G401 (cell line): ENCODE measurements at regions not wholly inside any gene's neighbourhood (a gene's known extent, or its start where the extent isn't known, plus 50 kb on each side); places are given as distances from the start of the nearest gene placed in this dataset.

Experiments
- DNase-seq: peaks from one replicate; pipeline ENCODE4 v3.0.0-alpha.2; 2015; ENCODE audit warnings: low spot score
- in situ Hi-C: cut with HindIII; loops from 2 replicates; pipeline ENCODE4 v1.10.0; 2016; ENCODE audit warnings: low sequenced_read_pairs, mixed read lengths

DNA sequence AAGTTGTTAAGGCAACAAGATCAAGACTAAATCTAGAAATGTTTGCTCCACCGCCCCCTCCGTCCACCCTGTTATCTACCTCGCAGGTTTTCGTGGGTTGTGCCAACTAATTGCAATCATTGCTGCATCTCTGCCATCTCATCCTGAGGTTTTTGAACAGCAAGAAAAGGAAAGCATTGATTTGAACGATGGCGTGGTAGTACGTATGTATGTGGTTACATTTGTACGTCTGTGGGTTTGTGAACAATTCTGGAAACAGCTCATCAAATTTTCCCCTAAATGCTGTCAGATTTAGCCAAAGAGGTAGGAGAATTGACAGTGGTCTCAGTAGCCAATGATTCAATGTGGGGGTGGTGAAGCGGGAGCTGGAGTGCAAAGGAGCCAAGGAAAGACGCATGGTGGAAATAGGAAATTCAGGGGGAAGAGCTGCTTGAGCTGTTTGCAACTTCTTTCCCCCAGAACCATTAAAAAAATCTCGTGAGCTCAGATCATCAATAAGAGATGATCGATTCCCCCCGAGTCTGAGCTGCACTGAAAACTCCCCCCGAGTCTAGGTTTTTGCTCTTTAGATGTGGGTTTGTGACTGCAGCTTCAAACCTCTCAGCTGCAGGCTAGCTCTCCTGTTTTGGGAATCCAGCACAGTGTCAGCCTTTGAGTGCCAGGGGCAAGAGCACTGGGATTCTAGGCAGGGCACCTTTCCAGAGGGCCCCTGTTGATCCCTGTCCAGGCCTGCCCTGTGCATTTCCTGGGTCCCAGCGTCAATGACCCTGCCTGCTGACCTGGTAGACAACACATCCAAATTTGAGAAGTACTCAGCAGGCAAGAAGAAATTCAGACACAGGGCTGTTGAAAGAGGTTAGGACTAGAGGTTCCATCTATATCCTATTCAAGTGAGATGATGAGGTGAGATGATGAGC, 72.6 kb upstream of the LY86 start:
- no peak for DNase-seq
- in situ Hi-C loops: no loop called here

DNA sequence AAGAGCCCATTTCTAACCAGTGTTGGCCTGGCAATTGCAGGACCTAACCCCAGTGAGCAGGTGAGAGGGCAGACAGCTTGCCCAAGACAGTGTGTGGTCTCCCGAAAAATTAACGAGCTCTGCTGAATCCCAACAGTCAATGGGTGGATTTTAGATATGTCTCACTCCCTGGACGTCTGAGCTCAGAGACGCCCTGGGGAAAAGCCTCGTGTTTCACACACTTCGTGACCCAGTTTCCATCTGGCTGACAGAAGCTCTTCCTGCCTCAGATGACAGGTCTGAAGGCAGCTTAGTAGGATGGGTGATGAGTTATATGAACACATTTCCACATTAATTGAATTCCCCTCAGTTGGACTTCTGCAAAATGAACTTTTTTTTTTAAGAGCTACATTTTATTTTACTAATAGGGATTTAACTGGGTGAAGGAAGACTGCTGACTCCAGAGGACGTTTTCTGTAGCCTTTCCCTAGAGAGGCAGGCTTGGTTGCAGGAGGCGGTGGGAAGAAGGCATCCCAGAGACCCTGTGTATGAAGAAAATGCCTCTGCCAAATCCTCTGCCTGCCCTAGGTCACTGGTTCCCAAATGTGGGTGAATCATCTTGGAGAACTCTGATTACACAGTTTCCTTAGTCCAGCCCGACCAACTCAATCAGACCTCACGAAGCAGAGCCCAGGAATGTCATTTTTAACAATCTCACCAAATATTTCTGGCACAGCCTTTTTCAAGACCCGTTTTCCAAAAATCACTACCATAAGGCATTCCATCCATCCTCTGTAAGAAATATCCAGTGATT, 71.7 kb upstream of the LY86 start:
- in situ Hi-C loops: no loop called here
- DNase-seq: no peak

DNA sequence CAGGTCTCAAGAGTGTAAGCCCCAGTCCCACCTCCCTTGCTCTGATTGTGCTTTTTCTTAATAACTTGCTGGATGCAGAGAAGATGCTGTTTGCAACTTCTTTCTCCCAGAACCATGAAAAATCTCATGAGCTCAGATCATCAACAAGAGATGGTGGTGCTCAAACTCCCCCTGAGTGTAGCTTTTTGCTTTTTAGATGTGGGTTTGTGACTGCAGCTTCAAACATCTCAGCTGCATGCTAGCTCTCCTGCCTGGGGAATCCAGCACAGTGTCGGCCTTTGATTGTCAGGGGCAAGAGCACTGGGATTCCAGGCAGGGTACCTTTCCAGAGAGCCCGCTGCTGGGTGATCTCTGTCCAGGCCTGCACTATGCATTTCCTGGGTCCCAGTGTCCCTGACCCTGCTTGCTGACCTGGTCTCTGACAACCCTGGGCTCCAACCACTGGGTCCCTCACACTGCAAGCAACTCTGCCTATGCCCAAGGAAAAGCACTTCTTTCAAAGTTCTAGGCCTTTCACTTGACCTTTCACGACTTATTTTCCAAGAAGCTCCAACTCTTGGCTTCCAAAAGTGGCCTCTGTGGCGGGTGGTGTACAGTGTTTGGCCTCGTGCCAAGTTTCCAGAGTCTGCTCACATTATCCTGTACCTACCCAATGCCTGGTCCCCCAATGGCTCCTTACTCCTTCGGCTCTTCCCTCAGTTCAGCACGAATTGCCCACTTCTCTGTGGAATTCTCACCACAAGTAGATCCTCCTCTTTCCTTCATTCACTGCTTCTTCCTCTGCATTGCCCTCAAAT, 69.7 kb upstream of the LY86 start:
- in situ Hi-C loops: no loop called here
- no peak for DNase-seq

DNA sequence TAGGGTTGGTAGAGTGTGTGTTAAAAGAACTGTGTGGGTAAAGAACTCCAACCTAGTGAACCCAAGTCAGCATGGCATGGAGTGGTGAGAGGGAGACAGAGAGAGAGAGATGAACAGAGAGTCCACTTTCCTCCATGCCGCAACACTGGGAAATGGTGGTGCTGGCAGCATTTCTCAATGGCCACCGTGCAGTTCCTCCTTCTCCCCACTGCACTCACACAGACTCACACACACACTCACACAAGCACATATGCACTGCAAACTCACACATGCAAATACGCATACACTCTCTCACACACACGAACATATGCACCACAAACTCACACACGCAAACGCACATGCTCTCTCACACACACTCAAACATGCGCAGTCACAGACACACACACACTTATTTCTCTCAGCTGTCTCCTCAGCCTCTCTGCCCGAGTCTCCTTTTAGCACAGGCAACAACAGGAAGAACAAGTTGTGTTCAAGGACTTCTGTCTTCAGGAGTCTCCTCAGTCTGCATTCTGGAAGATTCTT, 66.5 kb upstream of the LY86 start:
- no peak for DNase-seq
- in situ Hi-C loops: no loop called here

DNA sequence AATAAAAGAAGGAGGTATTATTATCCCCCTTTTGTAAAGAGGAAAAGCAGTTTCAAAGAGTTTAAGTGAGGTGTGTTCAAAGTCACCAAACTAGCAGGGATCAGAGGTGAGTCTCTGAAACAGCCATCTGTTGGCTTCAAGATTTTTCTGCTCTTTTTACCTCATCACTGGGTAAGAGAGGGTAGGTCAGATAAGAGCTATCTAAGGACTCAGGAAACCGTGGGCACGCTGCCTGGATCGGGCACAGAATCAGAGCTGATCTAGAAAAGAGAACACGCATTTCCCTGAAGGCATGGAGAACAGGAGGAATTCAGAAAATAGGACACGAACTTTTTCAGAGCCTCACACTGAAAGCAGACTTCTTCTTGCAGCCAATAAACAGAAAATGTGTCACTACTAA, 65.8 kb upstream of the LY86 start:
- in situ Hi-C loops: no loop called here

DNA sequence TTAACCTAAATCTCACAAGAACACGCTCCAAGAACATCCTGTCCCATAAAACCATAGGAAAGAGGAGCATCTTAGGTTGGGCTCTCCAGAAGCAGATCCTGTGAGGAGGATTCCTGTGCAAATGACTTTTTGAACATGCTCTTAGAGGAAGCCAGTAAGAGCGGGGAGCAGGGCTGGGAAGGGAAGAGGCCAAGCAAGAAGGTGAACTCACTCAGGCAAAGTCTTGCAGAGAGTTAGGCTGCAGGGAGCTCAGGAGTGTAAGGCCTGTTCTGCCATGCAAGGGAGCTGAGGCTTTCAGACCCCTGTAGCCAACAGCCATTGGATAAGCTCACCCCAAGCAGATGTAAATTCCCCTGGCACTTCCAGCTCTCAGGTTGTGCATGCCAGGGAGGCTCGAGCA, 63.6 kb upstream of the LY86 start:
- in situ Hi-C loops: no loop called here
- no peak for DNase-seq

More for the DNA sequence above, 65.8 kb upstream of the LY86 start:
- peak; percentile 26 for DNase-seq

DNA sequence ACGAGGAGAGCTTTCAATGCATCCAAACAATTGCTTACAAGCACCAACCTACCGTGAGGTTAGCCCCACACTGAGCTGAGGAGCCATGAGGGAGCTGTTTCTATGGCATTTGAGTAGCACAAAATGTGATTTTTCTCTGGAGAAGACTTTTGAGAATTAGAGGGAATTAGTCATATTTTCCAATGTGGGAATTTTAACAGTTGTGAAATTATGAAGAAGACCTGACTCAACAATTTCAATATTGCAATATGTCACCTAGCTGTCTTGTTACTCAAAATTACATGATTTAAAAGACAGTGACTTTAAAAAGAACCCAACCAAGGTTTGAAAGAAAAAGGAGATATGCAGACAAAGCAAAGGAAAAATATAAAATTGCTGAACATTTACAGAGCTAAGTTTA, 62.6 kb upstream of the LY86 start:
- in situ Hi-C loops: no loop called here
- no peak for DNase-seq

DNA sequence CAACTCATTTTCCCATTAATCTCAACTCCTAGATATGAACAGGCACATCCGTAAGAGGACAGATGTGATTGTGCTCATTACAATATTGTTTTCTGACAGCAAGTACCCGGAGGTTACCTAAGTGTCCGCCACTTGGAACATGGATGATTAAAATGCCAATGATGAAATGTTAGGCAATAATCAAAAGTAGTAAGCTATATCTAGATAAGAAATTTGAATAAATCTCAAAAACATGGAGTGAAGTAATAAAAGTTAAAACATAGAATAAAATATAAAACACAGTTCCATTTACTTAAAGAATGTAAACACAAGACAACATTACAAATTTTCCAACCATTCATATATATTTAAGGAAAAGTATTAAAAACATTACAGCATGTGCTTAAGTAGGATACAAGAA, 59.2 kb upstream of the LY86 start:
- no peak for DNase-seq
- in situ Hi-C loops: no loop called here

DNA sequence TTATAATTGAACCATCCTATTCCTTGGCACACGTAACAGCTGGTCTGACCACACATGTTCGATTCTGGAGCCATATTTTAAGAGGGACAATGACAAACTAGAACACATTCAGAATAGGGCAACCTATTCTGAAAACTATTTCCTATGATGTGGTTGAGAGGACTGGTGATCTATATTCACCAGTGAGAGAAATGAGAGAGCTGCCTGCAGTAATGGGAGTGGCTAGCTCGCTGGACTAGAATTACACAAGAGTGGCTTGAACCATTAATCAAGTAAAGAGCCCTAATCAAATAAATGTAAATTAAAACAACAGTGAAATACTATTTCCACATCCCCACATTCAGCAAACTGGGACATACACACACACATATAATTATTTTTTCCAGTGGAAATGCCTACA, 55.3 kb upstream of the LY86 start:
- in situ Hi-C loops: no loop called here
- no peak for DNase-seq

DNA sequence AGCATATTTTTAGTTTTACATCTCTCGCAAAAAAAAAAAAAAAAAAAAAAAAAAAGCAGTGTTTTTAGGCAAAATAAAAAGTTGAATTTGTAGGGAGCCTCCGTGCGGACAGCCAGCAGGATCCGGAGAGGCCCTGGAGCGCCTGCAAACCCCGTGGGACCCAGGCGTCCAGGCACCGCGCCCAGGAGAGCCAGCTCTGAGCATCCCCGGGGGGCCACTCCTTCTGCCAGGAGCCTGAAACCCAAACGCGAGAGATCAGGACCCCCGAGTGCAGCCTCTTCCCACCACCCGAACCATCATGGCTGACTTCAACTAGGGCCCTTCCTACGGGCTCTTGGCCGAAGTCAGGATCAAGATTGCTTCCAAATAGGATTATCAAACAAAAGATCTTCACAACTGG, 54.1 kb upstream of the LY86 start:
- in situ Hi-C loops: no loop called here
- DNase-seq: no peak

DNA sequence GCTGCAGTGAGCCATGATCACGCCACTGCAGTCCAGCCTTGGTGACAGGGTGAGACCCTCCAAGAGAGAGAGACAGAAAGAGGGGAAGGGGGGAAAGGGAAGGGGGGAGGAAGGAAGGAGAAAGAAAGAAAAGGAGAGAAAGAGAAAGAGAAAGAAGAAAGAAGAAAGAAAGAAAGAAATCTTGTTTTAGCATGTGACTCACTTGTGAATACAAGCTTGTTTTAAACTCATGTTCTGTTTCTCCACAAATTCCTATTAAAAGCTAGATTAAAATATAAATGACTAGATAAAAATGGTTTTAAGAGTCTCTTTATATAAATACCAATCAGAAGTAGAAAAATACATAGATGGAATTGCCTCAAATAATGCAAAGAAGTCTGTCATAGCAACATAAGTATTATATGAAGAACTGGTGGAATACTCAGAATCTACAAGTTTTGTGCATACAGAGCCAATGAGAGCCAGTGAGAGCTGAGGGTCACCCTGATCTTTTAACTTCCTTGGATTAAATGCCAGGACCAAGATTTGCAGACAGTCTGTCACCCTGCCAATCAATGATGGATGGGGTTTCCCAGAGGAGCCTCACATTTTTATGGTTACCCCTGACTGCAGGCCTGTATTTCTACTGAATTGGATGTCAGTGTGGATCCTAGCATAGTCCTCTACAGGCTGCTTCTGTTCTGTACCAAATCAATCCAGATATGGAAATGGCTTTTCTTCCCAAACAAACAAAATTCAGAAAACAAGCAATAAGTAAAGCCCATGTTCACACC, 50.8 kb upstream of the LY86 start:
- in situ Hi-C loops: no loop called here
- no peak for DNase-seq

DNA sequence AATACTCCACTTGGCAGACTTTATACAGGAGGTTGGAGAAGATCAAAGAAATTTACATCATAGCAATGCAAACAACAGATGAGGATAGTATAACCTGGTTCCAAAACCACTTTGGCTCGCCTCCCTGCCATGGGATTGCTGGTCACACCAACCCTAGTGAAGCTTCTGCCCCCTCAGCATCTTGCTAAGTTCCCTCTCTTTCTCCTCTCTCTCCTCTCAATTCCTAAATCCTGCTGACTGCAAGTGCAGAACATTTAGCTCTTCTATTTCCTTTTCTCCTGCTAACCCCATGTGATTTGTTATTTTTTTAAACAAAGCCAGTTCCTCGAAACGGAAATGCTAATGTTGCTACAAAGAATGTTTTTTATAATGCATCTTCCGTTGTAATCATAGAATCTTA, 50.3 kb upstream of the LY86 start:
- DNase-seq: no peak
- in situ Hi-C loops: no loop called here
